ENCODE measurements at regions not wholly inside any gene's neighbourhood (a gene's known extent, or its start where the extent isn't known, plus 50 kb on each side); places are given as distances from the start of the nearest gene placed in this dataset.
A peak's percentile ranks its signal among the peaks of the same experiment; 100 is the strongest.
"Not testable (repeated sequence)": the region's sequence is repeated elsewhere in the genome, so short reads cannot be mapped to it uniquely, and the experiment has no call there.

- DNase-seq (ENCODE audit: missing footprints) (no peak), ATAC-seq (no peak)
- intact Hi-C loops (cut with DNase I), result no loop called here
Measured at GRCh38 chr10:26952094-26952493, 91.3 kb upstream of the ABI1 start.

GRCh38 chr10:26951650-26952049 lies 90.9 kb upstream of the ABI1 start:
- intact Hi-C loops (cut with DNase I), result no loop called here
- DNase-seq (ENCODE audit: missing footprints), result no peak
- ATAC-seq, result no peak

- no peak for ATAC-seq
- DNase-seq (ENCODE audit: missing footprints), result no peak
- intact Hi-C loops (cut with DNase I), result no loop called here
Measured at GRCh38 chr10:26950934-26951333, 90.2 kb upstream of the ABI1 start.

- ATAC-seq, result peak; percentile 39
- intact Hi-C loops (cut with DNase I), result no loop called here
- DNase-seq (ENCODE audit: missing footprints), result peak; percentile 67
Measured at GRCh38 chr10:26946102-26946811, 85.5 kb upstream of the ABI1 start.

- ATAC-seq, result no peak
- intact Hi-C loops (cut with DNase I), result no loop called here
- DNase-seq (ENCODE audit: missing footprints), result no peak
Measured at GRCh38 chr10:26944261-26944882, 83.6 kb upstream of the ABI1 start.

- intact Hi-C loops (cut with DNase I), result no loop called here
- no peak for DNase-seq (ENCODE audit: missing footprints)
- ATAC-seq, result no peak
Measured at GRCh38 chr10:26939962-26940354, 79.2 kb upstream of the ABI1 start.

- no peak for ATAC-seq
- DNase-seq (ENCODE audit: missing footprints), result no peak
- intact Hi-C loops (cut with DNase I), result no loop called here
Measured at GRCh38 chr10:26939290-26939961, 78.7 kb upstream of the ABI1 start.

GRCh38 chr10:26938578-26938977 lies 77.8 kb upstream of the ABI1 start:
- DNase-seq (ENCODE audit: missing footprints), result no peak
- no peak for ATAC-seq
- intact Hi-C loops (cut with DNase I), result no loop called here

- intact Hi-C loops (cut with DNase I), result no loop called here
- no peak for DNase-seq (ENCODE audit: missing footprints)
- ATAC-seq, result no peak
Measured at GRCh38 chr10:26937371-26937770, 76.6 kb upstream of the ABI1 start.

GRCh38 chr10:26934190-26934589 lies 73.4 kb upstream of the ABI1 start:
- intact Hi-C loops (cut with DNase I); ATAC-seq; DNase-seq (ENCODE audit: missing footprints): not testable (repeated sequence)

- ATAC-seq (no peak), DNase-seq (ENCODE audit: missing footprints) (no peak)
- intact Hi-C loops (cut with DNase I), result no loop called here
Measured at GRCh38 chr10:26932576-26932975, 71.8 kb upstream of the ABI1 start.

- ATAC-seq (no peak), DNase-seq (ENCODE audit: missing footprints) (peak; percentile 62)
- intact Hi-C loops (cut with DNase I), result no loop called here
Measured at GRCh38 chr10:26931223-26931622, 70.5 kb upstream of the ABI1 start.

- intact Hi-C loops (cut with DNase I); DNase-seq (ENCODE audit: missing footprints); ATAC-seq: not testable (repeated sequence)
Measured at GRCh38 chr10:26922824-26923223, 62.1 kb upstream of the ABI1 start.

GRCh38 chr10:26919156-26919860 lies 58.5 kb upstream of the ABI1 start:
- intact Hi-C loops (cut with DNase I); DNase-seq (ENCODE audit: missing footprints): not testable (repeated sequence)

GRCh38 chr10:26914898-26915297 lies 54.1 kb upstream of the ABI1 start:
- ATAC-seq (no peak), DNase-seq (ENCODE audit: missing footprints) (no peak)
- intact Hi-C loops (cut with DNase I), result no loop called here

More at GRCh38 chr10:26919156-26919860, 58.5 kb upstream of the ABI1 start:
- not testable (repeated sequence) for ATAC-seq

- no peak for ATAC-seq
Measured at GRCh38 chr10:26911811-26912461, 51.2 kb upstream of the ABI1 start.

More at GRCh38 chr10:26911811-26912461, 51.2 kb upstream of the ABI1 start:
- no peak for DNase-seq (ENCODE audit: missing footprints)
- intact Hi-C loops (cut with DNase I), result no loop called here

Measured in Right ventricle myocardium inferior (tissue), 1 donor.